AG10803 (cell line): ENCODE measurements at regions not wholly inside any gene's neighbourhood (a gene's known extent, or its start where the extent isn't known, plus 50 kb on each side); places are given as distances from the start of the nearest gene placed in this dataset.

Experiments used
- DNase-seq: peaks from one replicate; pipeline ENCODE4 v3.0.0; 2010; ENCODE audit warnings: low read depth
- H3K4me3 ChIP-seq: 2 replicates; pipeline ENCODE4 v1.5.1; 2011; ENCODE audit warnings: mild to moderate bottlenecking, low read length, control low read depth
- TF ChIP-seq, protein P1 (sequence below): conservative IDR thresholded peaks from 2 replicates; pipeline ENCODE4 v1.5.1; 2011; ENCODE audit warnings: mild to moderate bottlenecking, low read length, control low read depth, inconsistent platforms

DNA sequence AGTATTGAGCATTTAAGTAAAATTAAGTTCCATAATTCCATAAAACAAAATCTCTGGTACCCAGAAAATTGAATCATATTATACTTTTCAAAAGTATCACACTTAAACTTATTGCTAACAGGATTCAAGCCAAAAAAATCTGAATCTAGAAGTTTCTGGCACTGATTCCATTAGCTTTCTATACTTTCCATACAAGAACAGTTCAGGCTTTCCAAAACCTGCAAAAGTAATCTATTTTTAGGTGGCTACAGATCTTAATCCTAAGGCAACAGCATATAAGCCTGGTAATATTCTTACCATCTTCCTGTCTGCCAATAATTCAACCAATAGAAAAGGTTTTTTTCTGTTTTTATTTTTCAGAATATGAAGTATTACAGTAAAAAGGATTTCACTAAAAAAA is 185.0 kb downstream of the CRPPA start:
- no peak overlapping the region for H3K4me3 ChIP-seq
- no peak for DNase-seq
- TF ChIP-seq, protein P1, sequence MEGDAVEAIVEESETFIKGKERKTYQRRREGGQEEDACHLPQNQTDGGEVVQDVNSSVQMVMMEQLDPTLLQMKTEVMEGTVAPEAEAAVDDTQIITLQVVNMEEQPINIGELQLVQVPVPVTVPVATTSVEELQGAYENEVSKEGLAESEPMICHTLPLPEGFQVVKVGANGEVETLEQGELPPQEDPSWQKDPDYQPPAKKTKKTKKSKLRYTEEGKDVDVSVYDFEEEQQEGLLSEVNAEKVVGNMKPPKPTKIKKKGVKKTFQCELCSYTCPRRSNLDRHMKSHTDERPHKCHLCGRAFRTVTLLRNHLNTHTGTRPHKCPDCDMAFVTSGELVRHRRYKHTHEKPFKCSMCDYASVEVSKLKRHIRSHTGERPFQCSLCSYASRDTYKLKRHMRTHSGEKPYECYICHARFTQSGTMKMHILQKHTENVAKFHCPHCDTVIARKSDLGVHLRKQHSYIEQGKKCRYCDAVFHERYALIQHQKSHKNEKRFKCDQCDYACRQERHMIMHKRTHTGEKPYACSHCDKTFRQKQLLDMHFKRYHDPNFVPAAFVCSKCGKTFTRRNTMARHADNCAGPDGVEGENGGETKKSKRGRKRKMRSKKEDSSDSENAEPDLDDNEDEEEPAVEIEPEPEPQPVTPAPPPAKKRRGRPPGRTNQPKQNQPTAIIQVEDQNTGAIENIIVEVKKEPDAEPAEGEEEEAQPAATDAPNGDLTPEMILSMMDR: no peak

DNA sequence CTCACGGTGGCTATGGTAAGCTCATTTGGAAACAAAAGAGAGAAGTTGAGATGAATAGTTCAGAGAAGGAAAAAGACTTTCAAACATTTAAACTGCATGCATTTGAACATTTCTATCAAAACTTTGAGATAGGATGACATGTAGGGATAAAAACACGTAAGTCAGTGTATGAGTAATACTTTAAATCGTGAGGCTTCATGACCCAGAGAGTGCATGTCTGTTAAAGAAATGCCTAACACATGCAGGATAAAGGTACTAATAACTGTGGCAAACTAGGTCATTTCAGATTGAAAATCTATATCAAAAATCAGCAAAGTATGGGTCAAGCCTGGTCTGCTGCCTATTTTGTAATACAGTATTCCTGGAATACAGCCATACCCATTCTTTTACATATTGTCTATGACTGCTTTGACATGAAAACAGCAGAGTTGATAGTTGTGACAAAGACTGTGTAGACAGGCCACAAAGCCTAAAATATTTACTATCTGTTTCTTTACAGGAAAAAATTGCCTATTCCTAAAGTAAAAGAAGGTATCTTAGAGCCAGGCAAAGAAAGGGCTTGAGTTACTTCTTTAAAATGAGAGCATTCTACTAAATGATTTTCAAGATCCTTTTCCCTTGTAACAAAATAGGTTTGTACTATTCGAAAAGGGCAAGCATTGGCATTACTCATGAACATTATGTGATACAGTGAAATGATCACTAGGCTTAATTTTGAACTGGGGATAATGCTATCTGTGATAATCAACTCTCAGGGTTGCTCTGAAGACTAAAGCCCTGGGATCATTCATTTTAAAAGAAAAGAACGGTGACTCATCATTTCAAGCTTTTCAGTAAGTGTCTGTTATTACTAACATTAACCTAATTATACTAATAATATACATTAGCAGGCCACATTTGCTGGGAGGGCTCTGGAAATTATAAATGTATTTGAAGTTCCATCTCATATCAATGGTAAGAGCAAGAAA is 185.9 kb downstream of the CRPPA start:
- TF ChIP-seq, protein P1: no peak
- no peak overlapping the region for H3K4me3 ChIP-seq
- no peak for DNase-seq

DNA sequence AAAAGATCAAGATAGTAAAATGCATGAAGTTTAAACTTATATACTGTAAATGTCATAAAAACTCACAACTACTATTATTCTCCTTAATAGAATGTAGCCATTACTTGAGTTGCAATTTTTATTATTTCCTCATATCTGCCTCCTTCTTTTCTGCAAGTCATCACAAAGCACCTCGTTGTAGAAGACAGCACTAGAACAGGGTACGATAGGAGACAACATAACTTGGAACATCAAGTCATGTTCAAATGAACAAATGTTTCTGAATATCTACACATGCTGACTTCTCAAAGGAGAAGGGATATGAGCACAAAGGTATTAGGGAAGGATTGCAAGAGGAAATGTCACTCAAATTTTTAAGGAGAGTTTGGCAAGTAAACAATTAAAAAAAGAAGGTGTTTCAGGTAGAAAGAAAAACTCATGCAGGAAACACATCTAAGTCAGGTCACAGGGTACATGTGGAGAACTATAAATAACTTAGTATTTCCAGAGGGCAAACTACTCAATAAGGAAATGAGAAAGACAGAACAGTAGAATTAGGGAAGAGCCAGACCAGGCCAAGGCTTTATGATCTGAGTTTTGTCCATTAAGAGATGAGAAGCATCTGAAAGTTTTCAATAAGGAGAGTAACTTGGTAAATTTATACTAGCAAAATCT is 186.7 kb downstream of the CRPPA start:
- DNase-seq: no peak
- H3K4me3 ChIP-seq: no peak overlapping the region
- TF ChIP-seq, protein P1: no peak

DNA sequence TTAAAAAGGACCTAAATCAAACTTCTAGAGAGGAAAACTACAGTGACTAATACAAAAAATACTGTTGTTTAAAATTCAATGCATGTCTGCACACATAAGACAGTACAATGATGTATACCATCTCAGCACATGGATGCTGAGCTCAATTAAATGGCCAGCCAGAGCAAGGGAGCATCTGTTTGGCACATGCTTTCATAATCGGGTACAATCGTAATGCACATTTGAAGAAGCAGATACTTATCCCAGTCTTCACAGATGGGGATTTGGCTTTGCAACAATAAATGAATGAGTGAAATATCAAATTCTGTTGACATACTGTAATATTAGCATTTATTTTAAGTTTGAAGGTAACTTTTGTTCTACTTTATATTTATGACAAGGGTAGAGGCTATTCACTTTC is 187.8 kb downstream of the CRPPA start:
- H3K4me3 ChIP-seq: no peak overlapping the region
- DNase-seq: no peak
- TF ChIP-seq, protein P1: no peak

DNA sequence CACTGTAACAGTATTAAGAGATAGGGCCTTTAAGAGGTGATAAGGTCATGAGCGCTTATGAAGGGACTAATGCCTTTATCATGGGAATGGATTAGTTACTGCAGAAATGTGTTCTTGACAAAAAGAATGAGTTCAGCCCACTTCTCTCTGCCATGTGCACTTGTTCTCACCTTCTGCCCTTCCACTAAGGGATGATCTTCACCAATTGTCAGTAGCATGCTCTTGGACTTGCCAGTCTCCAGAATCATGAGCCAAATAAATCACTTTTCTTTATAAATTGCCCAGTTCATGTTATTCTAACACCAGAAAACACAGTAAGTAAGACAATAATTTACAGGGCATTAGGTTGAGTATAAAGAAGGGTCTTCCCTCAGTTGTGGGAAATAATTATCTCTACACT is 189.1 kb downstream of the CRPPA start:
- TF ChIP-seq, protein P1: no peak
- no peak overlapping the region for H3K4me3 ChIP-seq
- no peak for DNase-seq

DNA sequence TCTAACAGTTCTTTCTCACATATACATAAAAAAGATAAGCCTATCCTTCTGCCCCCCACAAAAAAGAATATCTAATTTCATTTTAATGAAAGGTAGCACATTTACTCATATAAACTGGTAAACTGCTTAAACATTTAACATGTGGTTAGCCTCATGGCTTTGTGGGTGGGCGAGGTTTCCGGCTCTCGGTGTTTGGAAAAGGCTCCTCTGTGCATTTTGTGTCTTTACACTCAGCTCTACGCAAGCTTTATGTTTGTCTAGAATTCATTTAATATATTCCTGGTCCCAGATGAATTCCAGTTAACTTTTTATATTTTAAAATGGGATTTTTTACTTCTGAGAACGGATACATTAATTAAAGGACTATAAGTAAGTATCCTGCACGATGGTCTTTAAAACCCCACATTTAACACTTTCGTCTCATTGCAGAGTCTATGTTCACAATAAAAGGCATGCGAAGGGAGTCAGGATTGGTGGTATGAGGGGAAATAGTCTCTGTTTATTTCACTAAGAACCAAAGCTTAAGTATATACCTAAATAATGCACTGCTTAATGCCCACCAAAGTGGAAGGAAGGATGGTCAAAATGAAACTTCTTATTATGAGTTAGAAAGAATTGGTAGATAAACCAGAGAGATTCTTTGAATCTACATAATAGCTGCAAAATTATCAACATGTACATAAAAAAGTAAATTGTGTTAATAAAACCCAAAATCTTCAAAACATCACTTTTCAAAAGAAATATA is 197.2 kb downstream of the CRPPA start:
- DNase-seq: no peak
- TF ChIP-seq, protein P1: no peak
- H3K4me3 ChIP-seq: no peak overlapping the region
